Retina (tissue), 1 donor: ENCODE measurements at regions not wholly inside any gene's neighbourhood (a gene's known extent, or its start where the extent isn't known, plus 50 kb on each side); places are given as distances from the start of the nearest gene placed in this dataset.

Source experiments
- DNase-seq: peaks from one replicate; pipeline ENCODE4 v3.0.0-alpha.2; 2016

DNA sequence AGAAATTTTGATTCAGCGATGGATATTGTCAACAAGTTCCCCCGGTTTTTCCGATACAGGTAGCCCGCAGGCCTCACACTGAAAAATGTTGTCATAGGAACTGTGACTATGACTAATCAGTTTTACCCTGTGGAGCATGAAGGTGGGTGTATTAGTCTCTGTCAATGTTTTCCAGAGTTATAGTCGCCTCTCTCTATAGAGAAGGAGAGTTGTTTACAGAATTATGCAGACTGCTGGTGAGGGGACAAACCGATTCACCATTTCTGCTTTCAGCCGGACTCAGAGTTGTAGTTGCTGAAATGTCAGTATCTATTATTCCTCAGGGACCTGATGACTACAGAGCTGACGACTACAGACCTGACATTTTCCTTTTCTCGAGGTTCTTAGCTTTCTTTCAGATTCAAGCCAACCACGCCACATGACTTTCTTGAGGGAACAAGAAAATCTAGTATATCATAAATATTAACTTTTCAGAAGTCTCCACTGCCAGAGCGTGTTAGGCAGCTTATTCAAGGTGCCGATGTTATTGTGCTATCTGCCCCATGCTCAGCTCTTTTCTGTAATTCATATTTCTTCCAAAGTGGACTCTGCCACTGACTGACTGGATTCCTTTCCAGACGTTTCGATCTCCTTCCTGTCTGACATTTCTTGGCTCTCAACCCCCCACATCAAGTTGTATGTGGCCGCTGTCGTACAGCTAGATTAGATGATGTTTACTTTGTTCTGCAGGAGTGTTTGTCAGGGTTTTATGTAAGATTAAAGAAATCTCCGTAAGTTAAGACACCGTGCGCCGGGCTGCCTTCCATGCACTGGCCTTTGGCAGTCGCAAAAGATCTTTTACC, 178.1 kb downstream of the FGF1 start:
- peak; percentile 36 for DNase-seq

DNA sequence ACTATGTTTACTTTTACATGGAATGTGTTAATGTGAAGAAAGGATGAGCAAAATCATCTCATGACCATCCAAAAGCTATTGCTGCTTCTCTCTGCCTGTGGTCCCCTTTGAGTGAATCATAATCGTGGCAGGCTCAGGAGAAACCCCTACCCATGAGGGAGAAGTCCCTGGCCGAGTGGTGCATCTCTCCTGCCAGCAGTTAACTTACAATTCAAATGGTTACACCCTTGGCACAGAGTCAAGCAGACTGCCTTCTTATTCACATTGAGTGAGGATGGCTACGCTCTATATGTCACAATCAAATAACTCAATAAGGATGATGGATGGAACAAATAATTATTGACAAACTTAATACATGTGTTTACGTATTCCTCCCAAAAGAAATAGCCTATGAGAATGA, 179.1 kb downstream of the FGF1 start:
- DNase-seq = no peak

DNA sequence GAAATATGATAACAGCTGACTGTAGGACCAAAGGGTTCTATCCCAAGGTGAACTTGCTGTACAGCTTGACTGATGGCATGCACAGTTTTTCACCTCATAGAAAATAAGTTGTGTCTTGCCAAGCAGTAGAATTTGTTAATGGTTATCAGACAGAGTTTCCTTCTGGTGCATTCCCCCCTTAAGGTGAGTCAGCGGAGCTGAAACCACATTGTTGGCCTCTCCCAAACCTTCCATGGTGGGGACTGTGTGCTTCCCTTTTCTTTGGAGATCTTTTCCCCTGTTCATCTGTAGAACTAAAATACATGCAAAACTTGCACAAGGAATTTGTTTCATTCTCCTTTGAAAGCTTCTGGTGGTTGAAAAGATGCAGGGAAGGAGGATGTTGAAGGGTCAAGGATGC, 179.8 kb downstream of the FGF1 start:
- no peak for DNase-seq

DNA sequence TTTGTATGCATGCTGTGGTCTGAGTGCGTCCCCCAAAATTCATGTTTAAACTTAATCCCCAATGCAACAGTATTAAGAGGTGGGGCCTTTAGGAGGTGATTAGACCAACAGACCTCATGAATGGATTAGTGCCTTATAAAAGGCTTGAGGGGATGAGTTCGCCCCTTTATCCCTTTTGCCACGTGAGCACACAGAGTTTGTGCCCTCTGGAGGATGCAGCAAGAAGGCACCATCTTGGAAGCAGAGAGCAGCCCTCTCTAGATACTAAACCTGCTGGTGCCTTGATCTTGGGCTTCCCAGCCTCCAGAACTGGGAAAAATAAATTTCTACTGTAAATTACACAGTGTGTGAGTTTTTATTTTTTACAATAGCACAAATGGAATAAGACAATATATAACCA, 177.1 kb upstream of the SPRY4 start:
- no peak for DNase-seq

DNA sequence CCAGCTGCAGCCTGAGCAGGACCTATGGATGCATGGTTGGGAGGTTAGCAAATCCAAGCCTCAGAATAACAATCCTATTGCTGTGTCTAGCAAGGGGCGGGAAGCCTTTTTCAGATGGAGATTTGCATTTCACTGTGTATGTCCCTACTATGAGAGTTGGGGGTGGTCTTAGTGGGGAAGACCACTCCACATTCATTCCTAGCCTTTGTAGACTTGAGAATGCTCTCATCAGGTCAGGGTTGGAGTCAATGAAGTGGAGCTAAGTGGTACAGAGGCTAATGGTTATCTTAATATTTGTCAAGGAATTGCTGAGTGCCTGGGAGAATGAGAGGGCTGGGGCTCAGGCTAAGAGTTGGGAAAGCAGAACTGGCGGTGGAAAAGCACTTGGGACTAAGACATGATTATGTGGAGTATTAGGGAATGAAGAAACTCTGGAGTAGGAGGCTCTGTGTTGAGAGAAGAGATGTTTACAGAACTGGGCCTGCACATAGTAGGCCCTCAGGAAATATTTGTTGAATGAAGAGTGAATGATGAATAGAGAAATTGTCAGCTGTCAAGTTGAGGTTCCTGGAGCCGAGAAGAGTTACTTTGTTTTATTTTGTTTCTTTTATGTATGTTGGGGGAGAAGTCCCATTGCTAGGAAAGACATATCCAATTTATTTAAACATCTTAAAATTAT, 175.5 kb upstream of the SPRY4 start:
- DNase-seq = no peak

DNA sequence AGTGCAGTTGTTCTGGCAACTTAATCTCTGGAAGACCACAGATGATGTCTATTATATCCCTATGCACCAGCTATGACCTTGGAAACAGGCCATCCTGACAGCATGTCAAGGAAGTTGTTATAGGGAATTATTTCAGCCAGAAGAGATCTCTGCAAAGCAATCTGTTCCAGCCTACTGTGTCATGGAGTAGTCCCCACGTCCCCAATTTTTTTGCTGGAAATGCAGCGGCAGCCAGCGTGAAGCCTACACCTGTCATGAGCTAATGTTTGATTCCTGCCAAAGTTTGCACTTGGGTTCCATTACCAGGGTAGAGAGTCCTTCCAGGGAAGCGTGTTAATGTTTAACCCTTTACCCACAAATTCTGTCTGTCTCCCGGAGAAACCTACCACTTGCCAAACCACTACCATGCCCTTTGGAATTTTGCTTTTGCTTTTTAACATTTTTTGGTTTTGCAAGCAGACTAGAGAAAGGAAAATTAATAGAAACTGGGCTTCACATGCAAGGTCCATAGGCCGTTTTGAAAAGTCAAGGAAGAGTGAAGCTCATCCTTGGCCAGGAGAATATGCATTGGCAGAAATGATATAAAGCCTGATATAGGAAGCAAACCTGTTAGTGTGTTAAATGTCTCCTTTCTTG, 174.9 kb upstream of the SPRY4 start:
- DNase-seq = no peak

DNA sequence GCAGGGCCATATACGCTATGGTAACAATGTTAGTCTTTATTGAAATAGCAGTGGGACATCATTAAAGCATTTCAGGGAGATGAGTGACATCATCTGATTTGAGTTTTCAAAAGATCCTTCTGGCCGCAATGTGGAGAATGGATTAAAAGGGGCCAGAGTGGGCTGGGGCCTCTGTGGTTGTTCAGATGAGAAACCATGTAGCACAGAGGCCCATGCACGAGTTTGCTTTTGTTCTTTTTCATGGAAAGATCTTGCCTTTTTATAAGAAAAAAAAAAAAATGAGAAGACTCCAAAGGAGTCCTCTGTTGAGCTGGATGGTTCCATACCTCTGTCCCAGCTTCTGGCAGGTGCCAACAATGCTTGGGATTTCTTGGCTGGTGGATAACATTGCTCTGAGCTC, 173.5 kb upstream of the SPRY4 start:
- no peak for DNase-seq

DNA sequence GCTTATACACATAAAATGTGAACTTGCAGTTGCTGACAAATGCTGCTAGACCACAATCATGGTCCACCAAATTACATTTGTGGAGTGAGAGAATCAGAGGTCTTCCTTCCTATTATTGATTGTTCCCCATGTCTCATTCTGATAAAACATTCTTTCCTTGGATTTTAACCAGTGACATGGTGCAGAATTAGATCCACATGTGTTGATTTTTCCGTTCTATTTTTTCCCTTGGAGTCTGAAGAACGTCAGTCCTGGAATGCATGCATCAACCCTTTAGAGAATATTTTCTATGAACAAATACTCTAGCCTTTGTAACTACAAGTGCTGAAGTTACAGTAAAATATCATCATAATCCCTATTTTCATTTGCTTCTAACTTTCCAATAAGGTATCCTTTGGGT, 170.7 kb upstream of the SPRY4 start:
- no peak for DNase-seq

DNA sequence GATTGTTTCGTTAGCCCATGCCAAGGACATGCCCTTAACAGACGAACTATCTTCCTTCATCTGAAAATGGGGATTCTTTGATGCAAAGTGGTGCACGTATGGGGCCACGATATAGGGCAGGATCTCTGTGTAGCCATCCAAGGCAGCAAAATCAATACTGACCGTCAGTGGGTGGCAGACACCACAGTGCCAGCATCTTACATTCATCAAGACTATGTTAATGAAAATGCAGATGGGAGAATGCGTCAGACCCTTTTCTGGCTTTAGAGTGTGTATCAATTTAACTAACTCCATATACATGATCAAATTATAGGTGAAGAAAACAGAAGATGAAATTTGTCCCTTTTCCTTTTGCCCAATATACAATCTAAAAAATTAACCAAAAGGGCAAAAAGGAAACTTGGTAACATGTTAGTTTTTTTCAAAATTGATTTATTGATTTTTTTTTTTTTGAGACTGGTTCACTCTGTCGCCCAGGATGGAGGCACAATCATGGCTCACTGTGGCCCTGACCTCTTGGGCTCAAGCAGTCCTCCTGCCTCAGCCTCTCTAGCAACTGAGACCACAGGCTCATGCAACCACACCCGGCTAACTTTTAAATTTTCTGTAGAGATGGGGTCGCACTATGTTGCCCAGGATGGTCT, 169.2 kb upstream of the SPRY4 start:
- no peak for DNase-seq

DNA sequence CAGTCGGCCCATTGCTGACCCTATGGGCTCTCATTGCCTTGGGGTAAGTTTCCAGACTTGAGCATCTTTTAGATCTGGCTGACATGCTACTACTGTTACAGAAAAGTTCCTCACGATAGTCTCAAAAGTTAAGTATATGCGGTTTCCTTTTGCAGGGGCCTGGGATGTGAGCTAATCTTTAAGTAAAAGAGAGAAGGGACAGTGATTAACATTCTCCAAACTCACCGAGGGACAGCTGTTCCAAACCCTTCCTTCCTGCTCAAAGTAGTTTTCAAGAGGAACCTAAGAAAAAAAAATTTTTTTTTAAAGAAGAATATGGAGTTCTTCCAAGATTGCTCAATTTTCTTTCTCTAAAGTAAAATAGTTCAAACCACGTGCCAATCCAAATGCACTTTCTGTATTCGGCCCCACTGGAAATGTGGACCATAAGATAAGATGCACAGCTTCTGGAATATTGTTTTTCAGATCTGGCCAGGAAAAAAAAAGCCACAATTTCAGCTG, 168.0 kb upstream of the SPRY4 start:
- no peak for DNase-seq

DNA sequence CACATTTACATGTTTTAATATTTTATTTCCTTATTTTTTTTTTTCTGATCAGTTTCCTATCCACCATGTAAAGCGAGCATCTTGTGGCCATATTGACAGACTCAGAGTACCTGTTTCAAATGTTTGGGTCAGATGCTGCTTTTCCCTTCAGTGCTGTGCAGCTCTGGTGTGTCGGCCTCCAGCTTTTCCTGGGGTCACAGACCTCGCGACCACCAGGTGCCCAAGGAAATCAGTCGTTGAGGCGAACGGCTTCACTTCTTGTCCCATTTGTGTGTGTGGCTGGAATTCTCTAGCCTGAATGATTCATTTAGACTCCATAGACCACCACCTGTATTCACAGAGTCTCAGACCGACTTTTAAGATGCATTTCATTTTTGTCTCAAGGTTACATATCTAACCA, 166.9 kb upstream of the SPRY4 start:
- DNase-seq = no peak

DNA sequence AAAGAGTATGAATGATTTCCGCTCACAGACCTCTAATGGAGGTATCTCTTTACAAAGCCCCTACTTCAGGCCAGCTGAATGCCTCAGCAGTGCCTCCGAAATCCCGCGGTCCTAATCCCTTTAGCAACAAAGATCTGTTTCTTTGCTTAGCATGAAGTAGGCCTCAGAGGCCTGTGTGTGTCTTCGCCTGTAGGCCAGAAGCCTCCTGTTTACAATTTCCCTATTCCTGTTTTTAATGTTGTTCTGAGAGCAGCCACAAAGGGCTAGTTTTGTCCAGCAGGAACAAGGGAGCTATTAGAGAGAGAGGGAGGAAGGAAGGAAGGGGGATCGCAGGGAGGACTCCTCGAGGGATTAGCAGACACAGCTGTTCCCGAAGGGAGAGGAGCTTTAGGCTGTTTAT, 166.4 kb upstream of the SPRY4 start:
- DNase-seq = peak; percentile 46

DNA sequence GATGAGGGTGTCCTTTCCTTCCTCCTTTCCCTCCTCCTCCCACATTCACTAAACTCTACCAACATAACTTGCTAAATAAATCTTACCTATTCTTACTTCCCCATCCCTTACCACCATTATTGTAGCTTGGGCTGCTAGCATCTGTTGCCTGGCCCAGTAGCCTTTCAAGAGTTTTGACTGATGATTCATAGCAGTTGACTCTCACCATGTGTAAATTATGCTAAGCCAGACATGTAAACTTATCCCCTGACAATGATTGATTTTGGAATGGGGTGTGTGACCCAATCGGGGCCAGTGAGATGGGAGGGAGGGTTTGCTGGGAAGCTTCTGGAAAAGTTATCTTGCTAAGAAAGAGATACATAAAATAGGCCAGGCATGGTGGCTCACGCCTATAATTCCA, 161.8 kb upstream of the SPRY4 start:
- no peak for DNase-seq

DNA sequence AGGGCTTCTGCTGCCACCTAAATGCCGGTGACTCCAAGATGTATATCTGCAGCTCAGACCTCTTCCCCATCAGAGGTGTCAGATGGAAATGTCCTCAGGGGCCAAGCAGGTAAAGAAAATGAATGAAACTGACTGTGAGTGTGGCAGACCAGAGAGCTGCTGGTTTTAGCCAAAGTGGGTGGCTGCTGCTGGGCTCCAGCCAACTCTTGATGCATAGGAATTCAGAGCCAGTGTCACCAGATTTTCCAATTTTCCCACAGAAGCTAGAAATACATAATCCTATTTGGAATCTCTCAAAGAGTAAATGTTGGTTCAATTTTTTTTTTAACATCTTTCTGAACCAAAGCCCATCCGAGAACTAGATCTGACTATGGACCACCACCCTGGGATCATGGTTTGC, 161.2 kb upstream of the SPRY4 start:
- no peak for DNase-seq

DNA sequence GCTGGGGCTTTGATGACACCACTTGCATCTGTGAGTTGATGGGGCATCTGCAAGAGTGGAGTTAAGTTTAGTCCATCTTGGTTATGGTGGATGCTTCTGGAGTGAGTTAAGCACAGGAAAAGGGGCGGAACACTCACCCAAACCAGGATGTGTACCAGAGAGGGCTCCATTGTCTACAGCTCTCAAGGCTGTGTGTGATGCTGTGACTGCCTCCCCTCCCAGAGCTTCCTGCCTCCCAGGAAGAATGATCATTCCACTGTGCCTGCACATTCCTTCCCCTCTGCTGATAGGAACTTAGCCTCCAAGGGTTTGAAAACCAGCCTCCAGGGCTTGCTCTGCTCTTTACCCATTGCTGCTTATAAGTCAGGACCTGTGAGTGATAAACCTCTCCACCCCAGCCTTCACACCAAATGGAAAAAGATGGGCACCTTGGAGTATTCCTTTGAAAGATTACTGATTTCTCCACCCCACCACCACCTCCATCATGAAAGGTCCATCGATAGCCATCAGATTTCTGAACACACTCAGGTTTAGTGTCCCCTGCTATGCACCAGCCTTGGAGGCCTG, 160.1 kb upstream of the SPRY4 start:
- no peak for DNase-seq

DNA sequence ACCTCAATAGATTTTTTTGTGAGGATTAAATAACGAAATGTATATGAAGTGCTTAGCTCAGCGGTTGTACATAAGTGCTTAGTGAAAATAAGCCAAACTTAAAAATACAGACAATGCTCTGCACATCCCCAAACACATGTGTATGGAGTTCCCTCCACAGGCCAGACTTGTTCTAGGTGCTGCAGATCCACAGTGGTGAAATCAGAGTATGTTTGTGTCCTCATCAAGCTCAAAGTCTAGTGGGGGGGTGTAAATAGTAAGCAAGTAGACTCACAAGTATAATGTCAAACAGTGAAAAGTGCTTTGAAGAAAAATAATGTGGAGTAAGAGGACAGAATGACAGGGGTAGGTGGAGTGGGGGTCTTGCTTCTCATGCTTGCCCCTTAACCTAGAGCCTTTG, 157.4 kb upstream of the SPRY4 start:
- DNase-seq = no peak

DNA sequence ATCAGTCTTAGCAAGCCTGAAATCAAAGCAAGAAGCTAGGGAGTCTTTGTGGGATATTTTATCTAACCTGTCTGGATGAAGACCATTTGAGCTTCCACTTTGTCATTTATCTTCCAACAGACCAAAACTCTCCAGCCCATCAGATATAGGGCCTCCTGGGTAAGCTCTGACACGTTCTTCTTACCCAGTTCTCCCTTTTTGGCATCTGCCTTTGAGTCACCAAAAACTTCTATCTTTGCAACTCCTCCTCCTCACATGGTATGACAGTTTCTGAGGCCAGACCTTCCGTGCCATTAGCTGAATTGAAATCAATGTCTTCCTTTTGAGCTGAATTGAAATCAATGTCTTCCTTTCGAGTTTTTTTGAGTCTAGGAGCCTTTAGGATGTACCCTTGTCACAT, 156.6 kb upstream of the SPRY4 start:
- no peak for DNase-seq

DNA sequence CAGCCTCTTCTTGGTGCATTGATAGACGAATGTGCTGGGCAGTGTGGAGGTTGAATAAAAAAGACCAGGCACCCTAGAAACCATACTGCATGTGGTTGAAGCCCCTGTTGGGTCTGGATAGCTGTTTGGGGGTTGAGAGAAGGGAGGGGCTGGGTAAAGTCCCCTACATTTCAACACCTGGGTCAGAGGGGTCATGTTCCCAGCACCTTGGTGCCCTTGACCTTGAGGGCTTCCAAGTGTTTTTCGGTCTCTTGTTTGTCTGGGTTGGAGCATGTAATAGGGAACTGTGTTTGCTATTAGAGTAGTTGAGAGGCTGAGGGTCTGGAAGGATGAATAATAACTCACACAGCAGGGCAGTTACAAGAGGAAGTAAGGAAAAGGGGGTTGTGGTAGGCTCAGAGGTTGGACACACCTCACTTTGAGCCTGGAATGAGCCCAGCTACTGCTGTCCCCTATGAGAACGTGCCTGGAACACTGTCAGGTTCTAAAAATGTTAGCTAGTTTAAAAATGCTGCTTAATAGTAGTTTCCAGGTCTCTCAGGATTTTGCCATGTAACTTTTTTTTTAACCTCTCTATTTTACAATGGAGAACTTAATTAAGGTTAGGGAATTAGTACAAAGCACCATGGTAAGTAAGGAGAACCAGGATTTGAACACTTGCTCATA, 155.2 kb upstream of the SPRY4 start:
- DNase-seq = no peak

DNA sequence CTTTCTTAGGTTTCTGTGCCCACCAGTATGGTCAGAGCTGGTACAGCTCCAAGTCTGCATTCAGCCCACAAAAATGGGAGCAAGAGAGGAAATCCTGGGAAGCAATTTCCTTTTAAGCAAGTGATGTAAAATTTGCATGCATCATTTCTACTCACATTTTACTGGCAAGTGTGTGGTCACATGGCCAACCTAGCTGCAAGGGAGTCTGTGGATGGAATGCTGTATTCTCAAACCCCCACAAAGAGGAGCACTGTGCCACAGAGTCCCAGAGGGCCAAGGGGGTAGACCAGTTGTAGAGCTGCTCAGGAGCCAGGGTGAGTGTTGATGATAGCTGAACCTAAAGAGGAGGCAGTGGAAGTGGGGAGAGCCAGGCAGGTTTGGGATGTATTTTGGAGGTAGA, 154.3 kb upstream of the SPRY4 start:
- no peak for DNase-seq

DNA sequence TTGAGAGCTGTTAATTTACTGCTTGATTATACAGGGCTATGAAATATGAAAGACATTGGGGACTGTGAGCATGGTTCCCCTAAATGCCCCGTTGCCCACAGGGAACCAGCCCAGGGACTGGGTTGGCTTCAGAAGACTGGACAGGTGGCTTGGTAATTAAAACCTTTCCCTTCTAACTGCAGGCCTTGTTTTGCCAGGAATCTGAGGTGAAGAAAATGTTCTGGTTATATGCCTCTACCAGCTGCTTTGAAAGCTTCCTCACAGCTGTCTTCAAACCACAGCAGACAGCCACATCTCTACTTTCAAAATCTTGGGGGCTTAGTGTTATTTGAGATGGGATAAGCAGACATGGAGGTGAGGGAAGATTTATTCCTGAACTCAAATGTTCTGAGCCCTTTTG, 153.3 kb upstream of the SPRY4 start:
- no peak for DNase-seq

DNA sequence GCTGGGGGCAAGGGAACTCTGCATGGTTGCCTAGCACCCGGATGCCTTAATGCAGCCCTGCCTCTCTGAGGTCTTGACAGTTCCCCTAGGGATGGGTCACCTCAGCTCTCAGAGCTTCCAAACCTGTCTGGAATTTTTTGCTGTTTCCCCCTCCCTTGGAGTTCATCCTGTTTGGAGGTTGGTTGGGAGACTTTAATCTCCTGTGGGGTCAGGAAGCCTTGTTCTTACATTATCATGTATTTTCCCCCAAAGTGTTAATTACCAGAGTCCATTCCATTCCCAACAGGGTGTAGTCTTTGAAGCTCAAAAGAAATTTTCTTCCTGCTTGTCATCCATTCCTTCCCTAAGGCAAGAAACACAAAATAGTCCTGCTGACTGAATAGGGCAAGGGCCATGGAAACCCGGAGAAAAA, 150.3 kb upstream of the SPRY4 start:
- DNase-seq = no peak

DNA sequence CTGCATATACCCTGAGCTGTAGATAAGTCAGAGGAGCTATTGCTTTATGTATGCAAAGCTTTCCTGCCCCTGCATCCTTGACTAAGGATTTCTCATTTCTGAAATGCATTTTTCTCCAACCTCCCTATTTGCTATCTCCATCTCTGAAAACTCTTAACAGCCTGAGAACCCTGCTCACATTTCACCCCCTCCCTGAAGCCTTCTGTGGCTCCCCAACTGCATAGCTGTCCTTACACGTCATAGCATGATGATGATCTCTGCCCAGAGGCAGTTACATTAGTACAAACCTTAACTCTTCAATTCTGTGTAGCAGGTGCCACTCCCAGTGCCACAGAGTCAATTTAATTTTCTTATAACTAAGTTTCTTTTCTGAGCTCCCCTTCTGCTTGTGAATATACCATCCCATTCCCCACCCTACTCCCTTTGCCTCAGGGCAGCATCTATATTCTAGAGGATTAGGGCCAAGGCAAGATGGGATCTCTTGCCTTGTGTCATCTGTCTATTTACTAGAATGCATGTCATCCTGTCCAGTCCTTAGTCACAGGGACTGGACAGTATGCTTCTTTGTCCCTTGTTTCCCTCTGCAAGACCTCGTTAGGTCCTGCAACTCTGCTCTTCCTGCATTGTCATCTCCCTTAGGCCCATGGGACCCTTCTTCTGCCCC, 149.7 kb upstream of the SPRY4 start:
- no peak for DNase-seq
